Astrocyte (in vitro differentiated cells and primary cell): ENCODE measurements at regions not wholly inside any gene's neighbourhood (a gene's known extent, or its start where the extent isn't known, plus 50 kb on each side); places are given as distances from the start of the nearest gene placed in this dataset.
"Not testable (repeated sequence)": the region's sequence is repeated elsewhere in the genome, so short reads cannot be mapped to it uniquely, and the experiment has no call there.

Experiments used
- DNase-seq: peaks from one replicate; pipeline ENCODE4 v3.0.0-alpha.2; 2010; ENCODE audit warnings: low read depth
- FAIRE-seq: peaks from 2 replicates; lab custom pipeline; 2011; peaks lifted over from hg19 to GRCh38; lab: Jason Lieb, UNC
- H2AFZ ChIP-seq: 2 replicates; pipeline ENCODE4 v1.6.0; 2012; ENCODE audit warnings: low read depth, low read length, inconsistent platforms
- H3K27ac ChIP-seq: 2 replicates; pipeline ENCODE4 v1.5.1; 2011; ENCODE audit warnings: low read depth, low read length, inconsistent platforms
- H3K27me3 ChIP-seq: 2 replicates; pipeline ENCODE4 v1.6.0; 2011; ENCODE audit warnings: low read length, inconsistent platforms; ENCODE audit not compliant: insufficient read depth
- H3K36me3 ChIP-seq: 2 replicates; pipeline ENCODE4 v1.5.1; 2011; ENCODE audit warnings: low read length, inconsistent platforms; ENCODE audit not compliant: insufficient read depth
- H3K4me1 ChIP-seq: 2 replicates; pipeline ENCODE4 v1.5.1; 2011; ENCODE audit warnings: low read length, inconsistent platforms; ENCODE audit not compliant: insufficient read depth
- H3K4me2 ChIP-seq: 2 replicates; pipeline ENCODE4 v1.6.0; 2012; ENCODE audit warnings: low read length, inconsistent platforms
- H3K4me3 ChIP-seq: 2 replicates; pipeline ENCODE4 v1.5.1; 2011; ENCODE audit warnings: low read depth, mild to moderate bottlenecking, low read length, inconsistent platforms; ENCODE audit not compliant: insufficient read depth
- H3K79me2 ChIP-seq: 2 replicates; pipeline ENCODE4 v1.6.0; 2012; ENCODE audit warnings: mild to moderate bottlenecking, low read length, inconsistent platforms; ENCODE audit not compliant: insufficient read depth
- H3K9ac ChIP-seq: 2 replicates; pipeline ENCODE4 v1.6.0; 2012; ENCODE audit warnings: mild to moderate bottlenecking, low read length, inconsistent platforms
- H3K9me3 ChIP-seq: 2 replicates; pipeline ENCODE4 v1.5.1; 2012; ENCODE audit warnings: low read depth, mild to moderate bottlenecking, low read length, inconsistent platforms; ENCODE audit not compliant: insufficient read depth
- H4K20me1 ChIP-seq: 2 replicates; pipeline ENCODE4 v1.6.0; 2012; ENCODE audit warnings: low read length, inconsistent platforms; ENCODE audit not compliant: insufficient read depth
- H3K27ac Mint-ChIP-seq: one replicate; pipeline ENCODE4 v1.8.0; 2021; ENCODE audit warnings: mild to moderate bottlenecking, mixed read lengths; ENCODE audit not compliant: unreplicated experiment
- H3K27me3 Mint-ChIP-seq: one replicate; pipeline ENCODE4 v1.8.0; 2021; ENCODE audit warnings: low read depth, mixed read lengths; ENCODE audit not compliant: unreplicated experiment
- H3K36me3 Mint-ChIP-seq: one replicate; pipeline ENCODE4 v1.8.0; 2021; ENCODE audit warnings: low read depth, mixed read lengths; ENCODE audit not compliant: unreplicated experiment
- H3K4me1 Mint-ChIP-seq: one replicate; pipeline ENCODE4 v1.8.0; 2021; ENCODE audit warnings: low read depth, mixed read lengths; ENCODE audit not compliant: unreplicated experiment
- H3K4me3 Mint-ChIP-seq: one replicate; pipeline ENCODE4 v1.8.0; 2021; ENCODE audit warnings: mild to moderate bottlenecking, moderate library complexity, mixed read lengths; ENCODE audit not compliant: unreplicated experiment
- H3K9me3 Mint-ChIP-seq: one replicate; pipeline ENCODE4 v1.8.0; 2021; ENCODE audit warnings: mild to moderate bottlenecking, mixed read lengths; ENCODE audit not compliant: unreplicated experiment
- CTCF ChIP-seq: IDR thresholded peaks from 2 replicates; pipeline ENCODE4 v1.5.1; 2011; ENCODE audit warnings: low read depth, mild to moderate bottlenecking, inconsistent platforms, low read length, moderate library complexity; ENCODE audit not compliant: insufficient read depth
- EZH2 ChIP-seq: IDR thresholded peaks from 2 replicates; pipeline ENCODE4 v1.6.1; 2012; ENCODE audit warnings: mild to moderate bottlenecking, low read length, inconsistent platforms; ENCODE audit not compliant: insufficient read depth

GRCh38 chr3:153055217-153055616 is 106.8 kb upstream of the RAP2B start:
- Histone ChIP-seq H3K9me3 (no peaks in the 10 kb centered on the region), H2AFZ (no peak overlapping the region), H3K4me1 (peaks cover 20% of the 10 kb centered on the region), H3K4me2 (no peak overlapping the region), H3K4me3 (no peak overlapping the region), H3K79me2 (no peaks in the 10 kb centered on the region), H3K27me3 (no peaks in the 10 kb centered on the region), H3K27ac (no peak overlapping the region), H3K36me3 (no peaks in the 10 kb centered on the region), H4K20me1 (no peaks in the 10 kb centered on the region), H3K9ac (no peak overlapping the region)
- H3K4me3 Mint-ChIP-seq = no peak overlapping the region
- no peaks in the 10 kb centered on the region for H3K9me3 Mint-ChIP-seq
- peak overlapping the region; percentile 26 for H3K27ac Mint-ChIP-seq
- no peak for DNase-seq
- no peaks in the 10 kb centered on the region for H3K27me3 Mint-ChIP-seq
- H3K4me1 Mint-ChIP-seq = peaks cover 32% of the 10 kb centered on the region
- TF ChIP-seq CTCF (no peak), EZH2 (no peak)
- H3K36me3 Mint-ChIP-seq = no peaks in the 10 kb centered on the region
- no peak for FAIRE-seq

GRCh38 chr3:153055779-153056178 is 106.2 kb upstream of the RAP2B start:
- no peaks in the 10 kb centered on the region for H3K36me3 Mint-ChIP-seq
- FAIRE-seq (no peak), DNase-seq (no peak)
- H3K4me3 ChIP-seq = no peak overlapping the region
- peaks cover 31% of the 10 kb centered on the region for H3K4me1 Mint-ChIP-seq
- H3K4me2 ChIP-seq = no peak overlapping the region
- no peaks in the 10 kb centered on the region for H3K9me3 Mint-ChIP-seq
- H3K9me3 ChIP-seq = no peaks in the 10 kb centered on the region
- H3K27ac ChIP-seq = no peak overlapping the region
- no peaks in the 10 kb centered on the region for H4K20me1 ChIP-seq
- no peaks in the 10 kb centered on the region for H3K27me3 Mint-ChIP-seq
- no peaks in the 10 kb centered on the region for H3K27me3 ChIP-seq
- no peak overlapping the region for H3K9ac ChIP-seq
- no peak overlapping the region for H3K4me3 Mint-ChIP-seq
- peaks cover 20% of the 10 kb centered on the region for H3K4me1 ChIP-seq
- H3K79me2 ChIP-seq = no peaks in the 10 kb centered on the region
- no peak for TF ChIP-seq EZH2
- TF ChIP-seq CTCF = no peak
- H2AFZ ChIP-seq = no peak overlapping the region
- H3K36me3 ChIP-seq = no peaks in the 10 kb centered on the region
- H3K27ac Mint-ChIP-seq = no peak overlapping the region

GRCh38 chr3:153058031-153058688 is 103.9 kb upstream of the RAP2B start:
- H3K27me3 ChIP-seq, H3K9me3 ChIP-seq, H4K20me1 ChIP-seq, H3K79me2 ChIP-seq, H3K4me3 ChIP-seq, H3K4me1 ChIP-seq, H3K36me3 Mint-ChIP-seq, H3K9me3 Mint-ChIP-seq, H3K27me3 Mint-ChIP-seq, H2AFZ ChIP-seq, H3K36me3 ChIP-seq, H3K4me1 Mint-ChIP-seq: not testable (repeated sequence)
- Histone ChIP-seq H3K27ac (peak overlapping the region; percentile 75), H3K4me2 (peak overlapping the region; percentile 55), H3K9ac (peak overlapping the region; percentile 44)
- peak overlapping the region; percentile 45 for H3K4me3 Mint-ChIP-seq
- DNase-seq = peak; percentile 68
- H3K27ac Mint-ChIP-seq = peak overlapping the region; percentile 92
- FAIRE-seq = peak; percentile 79
